GM10266 (cell line): ENCODE measurements at regions not wholly inside any gene's neighbourhood (a gene's known extent, or its start where the extent isn't known, plus 50 kb on each side); places are given as distances from the start of the nearest gene placed in this dataset.

Source experiments
- DNase-seq: peaks from one replicate; pipeline ENCODE4 v3.0.0; 2012; ENCODE audit errors: extremely low spot score
- CTCF ChIP-seq: IDR thresholded peaks from 2 replicates; pipeline ENCODE4 v1.5.1; 2012; ENCODE audit warnings: mild to moderate bottlenecking, low read depth; ENCODE audit not compliant: control insufficient read depth, insufficient read depth; ENCODE audit errors: missing control alignments

GRCh38 chr20:40462566-40462965 is 226.5 kb downstream of the MAFB start:
- TF ChIP-seq CTCF: no peak
- no peak for DNase-seq

GRCh38 chr20:40459299-40459698 is 229.7 kb downstream of the MAFB start:
- TF ChIP-seq CTCF: no peak
- no peak for DNase-seq

GRCh38 chr20:40457404-40457803 is 231.6 kb downstream of the MAFB start:
- DNase-seq: no peak
- TF ChIP-seq CTCF: no peak

GRCh38 chr20:40452758-40453157 is 236.3 kb downstream of the MAFB start:
- TF ChIP-seq CTCF: no peak
- no peak for DNase-seq

GRCh38 chr20:40451552-40451951 is 237.5 kb downstream of the MAFB start:
- DNase-seq: no peak
- no peak for TF ChIP-seq CTCF

GRCh38 chr20:40449974-40450616 is 238.9 kb downstream of the MAFB start:
- DNase-seq: no peak
- TF ChIP-seq CTCF: no peak

GRCh38 chr20:40449144-40449690 is 239.8 kb downstream of the MAFB start:
- DNase-seq: no peak
- no peak for TF ChIP-seq CTCF
